H7 (cell line): ENCODE measurements at regions not wholly inside any gene's neighbourhood (a gene's known extent, or its start where the extent isn't known, plus 50 kb on each side); places are given as distances from the start of the nearest gene placed in this dataset.

Experiments
- DNase-seq: peaks from one replicate; pipeline ENCODE4 v3.0.0; 2012
- H3K27me3 ChIP-seq: 2 replicates; pipeline ENCODE4 v1.6.0; 2011; ENCODE audit warnings: mild to moderate bottlenecking, low read length; ENCODE audit not compliant: control insufficient read depth, insufficient read depth
- H3K36me3 ChIP-seq: replicated peaks from 2 replicates; pipeline ENCODE4 v1.5.1; 2011; ENCODE audit warnings: low read length; ENCODE audit not compliant: control insufficient read depth, insufficient read depth
- H3K4me3 ChIP-seq: 2 replicates; pipeline ENCODE4 v1.5.1; 2011; ENCODE audit warnings: low read depth, mild to moderate bottlenecking, control low read depth, low read length, moderate library complexity; ENCODE audit not compliant: insufficient read depth

- Histone ChIP-seq H3K27me3 (no peaks in the 10 kb centered on the region), H3K36me3 (no peaks in the 10 kb centered on the region), H3K4me3 (no peak overlapping the region)
- no peak for DNase-seq
Observed at GRCh38 chr5:125710745-125711144, 712.5 kb upstream of the GRAMD2B start.

- no peak for DNase-seq
- H3K4me3 ChIP-seq, result no peak overlapping the region
- H3K27me3 ChIP-seq, result no peaks in the 10 kb centered on the region
- H3K36me3 ChIP-seq, result no peaks in the 10 kb centered on the region
Observed at GRCh38 chr5:125712397-125712796, 710.8 kb upstream of the GRAMD2B start.

GRCh38 chr5:125713109-125713805 is 710.0 kb upstream of the GRAMD2B start:
- H3K36me3 ChIP-seq, result no peaks in the 10 kb centered on the region
- H3K4me3 ChIP-seq, result no peak overlapping the region
- no peaks in the 10 kb centered on the region for H3K27me3 ChIP-seq
- no peak for DNase-seq

- H3K4me3 ChIP-seq, result no peak overlapping the region
- no peaks in the 10 kb centered on the region for H3K27me3 ChIP-seq
- no peak for DNase-seq
- H3K36me3 ChIP-seq, result no peaks in the 10 kb centered on the region
Observed at GRCh38 chr5:125715216-125715615, 708.0 kb upstream of the GRAMD2B start.

- no peak for DNase-seq
- Histone ChIP-seq H3K4me3 (no peak overlapping the region), H3K36me3 (no peaks in the 10 kb centered on the region), H3K27me3 (no peaks in the 10 kb centered on the region)
Observed at GRCh38 chr5:125717209-125717608, 706.0 kb upstream of the GRAMD2B start.

- H3K27me3 ChIP-seq, result no peaks in the 10 kb centered on the region
- no peaks in the 10 kb centered on the region for H3K36me3 ChIP-seq
- no peak overlapping the region for H3K4me3 ChIP-seq
- DNase-seq, result peak; percentile 1
Observed at GRCh38 chr5:125719681-125720347, 703.4 kb upstream of the GRAMD2B start.

GRCh38 chr5:125720348-125720685 is 702.9 kb upstream of the GRAMD2B start:
- DNase-seq, result no peak
- no peak overlapping the region for H3K4me3 ChIP-seq
- H3K27me3 ChIP-seq, result no peaks in the 10 kb centered on the region
- no peaks in the 10 kb centered on the region for H3K36me3 ChIP-seq

- no peak overlapping the region for H3K4me3 ChIP-seq
- DNase-seq, result no peak
- no peaks in the 10 kb centered on the region for H3K27me3 ChIP-seq
- H3K36me3 ChIP-seq, result no peaks in the 10 kb centered on the region
Observed at GRCh38 chr5:125720721-125721120, 702.5 kb upstream of the GRAMD2B start.

GRCh38 chr5:125722550-125722949 is 700.7 kb upstream of the GRAMD2B start:
- Histone ChIP-seq H3K27me3 (no peaks in the 10 kb centered on the region), H3K4me3 (no peak overlapping the region), H3K36me3 (no peaks in the 10 kb centered on the region)
- no peak for DNase-seq

GRCh38 chr5:125725691-125726090 is 697.5 kb upstream of the GRAMD2B start:
- Histone ChIP-seq H3K4me3 (no peak overlapping the region), H3K36me3 (no peaks in the 10 kb centered on the region)

GRCh38 chr5:125743939-125744338 is 679.3 kb upstream of the GRAMD2B start:
- Histone ChIP-seq H3K4me3 (no peak overlapping the region), H3K27me3 (no peaks in the 10 kb centered on the region), H3K36me3 (no peaks in the 10 kb centered on the region)
- no peak for DNase-seq

More at GRCh38 chr5:125725691-125726090, 697.5 kb upstream of the GRAMD2B start:
- DNase-seq, result no peak
- H3K27me3 ChIP-seq, result no peaks in the 10 kb centered on the region

- no peaks in the 10 kb centered on the region for H3K36me3 ChIP-seq
- DNase-seq, result no peak
- no peak overlapping the region for H3K4me3 ChIP-seq
- no peaks in the 10 kb centered on the region for H3K27me3 ChIP-seq
Observed at GRCh38 chr5:125746917-125747316, 676.3 kb upstream of the GRAMD2B start.

GRCh38 chr5:125750147-125750860 is 672.9 kb upstream of the GRAMD2B start:
- H3K27me3 ChIP-seq, result no peaks in the 10 kb centered on the region
- no peak for DNase-seq
- H3K4me3 ChIP-seq, result no peak overlapping the region
- H3K36me3 ChIP-seq, result no peaks in the 10 kb centered on the region

GRCh38 chr5:125750861-125751186 is 672.4 kb upstream of the GRAMD2B start:
- Histone ChIP-seq H3K36me3 (no peaks in the 10 kb centered on the region), H3K27me3 (no peaks in the 10 kb centered on the region), H3K4me3 (no peak overlapping the region)
- DNase-seq, result no peak

- DNase-seq, result no peak
- H3K36me3 ChIP-seq, result no peaks in the 10 kb centered on the region
Observed at GRCh38 chr5:125756456-125756855, 666.8 kb upstream of the GRAMD2B start.

More at GRCh38 chr5:125756456-125756855, 666.8 kb upstream of the GRAMD2B start:
- H3K4me3 ChIP-seq, result no peak overlapping the region
- no peaks in the 10 kb centered on the region for H3K27me3 ChIP-seq
